Prostate gland (tissue), 2 donors: ENCODE measurements at regions not wholly inside any gene's neighbourhood (a gene's known extent, or its start where the extent isn't known, plus 50 kb on each side); places are given as distances from the start of the nearest gene placed in this dataset.

Experiments
- DNase-seq: peaks from one replicate; pipeline ENCODE4 v3.0.0-alpha.2; 2019; ENCODE audit warnings: low spot score
- H3K27ac ChIP-seq, 2 donors: fragments of 200-600 bp; sonication (generic); 2 replicates each; pipeline ENCODE4 v1.5.1; 2017 to 2019
- H3K27me3 ChIP-seq: fragments of 200-600 bp; sonication (generic); replicated peaks from 2 replicates; pipeline ENCODE4 v1.5.1; 2019; ENCODE audit not compliant: insufficient read depth
- H3K36me3 ChIP-seq, 2 donors: fragments of 200-600 bp; sonication (generic); 1 replicate in 1 of 2; 2 replicates in 1 of 2; pipeline versions ENCODE4 v1.5.1 to v1.8.1; 2017 to 2019
- H3K4me1 ChIP-seq: fragments of 200-600 bp; sonication (generic); replicated peaks from 2 replicates; pipeline ENCODE4 v1.5.1; 2019
- H3K4me3 ChIP-seq, 2 donors: fragments of 200-600 bp; sonication (generic); 2 replicates each; pipeline ENCODE4 v1.5.1; 2017 to 2019
- H3K9me3 ChIP-seq: fragments of 200-600 bp; sonication (generic); 2 replicates; pipeline ENCODE4 v1.5.1; 2017
- POLR2A ChIP-seq: fragments of 450-650 bp; IDR thresholded peaks from one replicate; pipeline ENCODE4 v1.6.1; 2016; ENCODE audit warnings: antibody characterized with exemption, mild to moderate bottlenecking
- POLR2AphosphoS5 ChIP-seq: sonication (generic); formaldehyde crosslinking; IDR thresholded peaks from one replicate; pipeline ENCODE4 v1.6.1; 2017; ENCODE audit warnings: antibody characterized with exemption
- WGBS: methylation state at CpG from one replicate; pipeline ENCODE4 v1.1.5; 2018; 5-methylcytosine and 5-hydroxymethylcytosine counted together
- intact Hi-C: fragments of 100-400 bp; cut with DNase I; formaldehyde crosslinking; loops from one replicate; pipeline ENCODE4 v1.14.2; 2022
- TF ChIP-seq, protein P1 (sequence below), 4 experiments: fragments of 200-600 bp in 2 of 4; fragments of 450-650 bp in 2 of 4; sonication (generic) in 2 of 4; IDR thresholded peaks; 1 replicate in 3 of 4; 2 replicates in 1 of 4; pipeline ENCODE4 v1.5.1; 2016 to 2019; ENCODE audit warnings: antibody characterized with exemption in 4 of 4, mild to moderate bottlenecking in 2 of 4, moderate library complexity in 2 of 4

GRCh38 chr21:24290151-24290833, 1317.0 kb downstream of the MRPL39 start:
- no peak for TF ChIP-seq POLR2A
- no peak for TF ChIP-seq POLR2AphosphoS5
- DNase-seq, result no peak
- no peaks in the 10 kb centered on the region for H3K9me3 ChIP-seq
- H3K27ac ChIP-seq, result no peak overlapping the region
- no peak overlapping the region for H3K4me3 ChIP-seq
- WGBS, result 46% methylated on average over 6 of the region's 6 CpGs
- intact Hi-C loops, result no loop called here
- H3K27me3 ChIP-seq, result no peaks in the 10 kb centered on the region
- no peaks in the 10 kb centered on the region for H3K36me3 ChIP-seq
- H3K4me1 ChIP-seq, result no peaks in the 10 kb centered on the region

DNA sequence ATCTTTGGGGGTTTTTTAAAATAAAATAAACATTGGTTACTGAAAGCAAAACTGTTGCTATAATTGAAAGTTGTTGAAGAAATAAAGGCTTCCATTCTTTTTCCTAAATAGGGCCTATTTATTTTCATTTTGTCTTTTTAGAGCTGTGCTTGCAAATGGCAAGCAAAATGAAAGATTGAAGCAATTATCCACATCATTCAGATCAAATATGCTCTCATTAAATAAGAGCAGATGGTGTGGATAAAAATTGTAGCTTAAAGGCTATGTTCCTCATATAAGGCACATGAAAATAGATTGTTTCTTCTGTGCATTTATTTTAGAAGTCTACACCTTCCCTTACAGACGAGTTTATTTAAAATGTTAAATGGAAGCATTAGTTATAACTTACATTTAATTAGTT, 1317.7 kb downstream of the MRPL39 start:
- Histone ChIP-seq H3K4me1 (no peaks in the 10 kb centered on the region), H3K4me3 (no peak overlapping the region), H3K9me3 (no peaks in the 10 kb centered on the region), H3K36me3 (no peaks in the 10 kb centered on the region), H3K27ac (no peak overlapping the region), H3K27me3 (no peaks in the 10 kb centered on the region)
- intact Hi-C loops, result no loop called here
- DNase-seq, result no peak
- 73% methylated on average over 1 of the region's 1 CpG for WGBS
- no peak for TF ChIP-seq POLR2A
- TF ChIP-seq POLR2AphosphoS5, result no peak
- TF ChIP-seq, protein P1, sequence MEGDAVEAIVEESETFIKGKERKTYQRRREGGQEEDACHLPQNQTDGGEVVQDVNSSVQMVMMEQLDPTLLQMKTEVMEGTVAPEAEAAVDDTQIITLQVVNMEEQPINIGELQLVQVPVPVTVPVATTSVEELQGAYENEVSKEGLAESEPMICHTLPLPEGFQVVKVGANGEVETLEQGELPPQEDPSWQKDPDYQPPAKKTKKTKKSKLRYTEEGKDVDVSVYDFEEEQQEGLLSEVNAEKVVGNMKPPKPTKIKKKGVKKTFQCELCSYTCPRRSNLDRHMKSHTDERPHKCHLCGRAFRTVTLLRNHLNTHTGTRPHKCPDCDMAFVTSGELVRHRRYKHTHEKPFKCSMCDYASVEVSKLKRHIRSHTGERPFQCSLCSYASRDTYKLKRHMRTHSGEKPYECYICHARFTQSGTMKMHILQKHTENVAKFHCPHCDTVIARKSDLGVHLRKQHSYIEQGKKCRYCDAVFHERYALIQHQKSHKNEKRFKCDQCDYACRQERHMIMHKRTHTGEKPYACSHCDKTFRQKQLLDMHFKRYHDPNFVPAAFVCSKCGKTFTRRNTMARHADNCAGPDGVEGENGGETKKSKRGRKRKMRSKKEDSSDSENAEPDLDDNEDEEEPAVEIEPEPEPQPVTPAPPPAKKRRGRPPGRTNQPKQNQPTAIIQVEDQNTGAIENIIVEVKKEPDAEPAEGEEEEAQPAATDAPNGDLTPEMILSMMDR (IDR thresholded peaks at IDR 0.05), result no peak

- no peak overlapping the region for H3K4me3 ChIP-seq
- TF ChIP-seq, protein P1 (IDR thresholded peaks at IDR 0.05), result no peak
- TF ChIP-seq POLR2AphosphoS5 (no peak), POLR2A (no peak)
Measured at GRCh38 chr21:24280596-24280995, 1326.7 kb downstream of the MRPL39 start.

GRCh38 chr21:24278711-24279110, 1328.6 kb downstream of the MRPL39 start:
- H3K36me3 ChIP-seq, result no peaks in the 10 kb centered on the region
- H3K27ac ChIP-seq, result no peak overlapping the region
- intact Hi-C loops, result no loop called here
- DNase-seq, result no peak
- TF ChIP-seq POLR2A, result no peak
- TF ChIP-seq, protein P1 (IDR thresholded peaks at IDR 0.05), result no peak
- no peak overlapping the region for H3K4me3 ChIP-seq
- no peaks in the 10 kb centered on the region for H3K4me1 ChIP-seq
- H3K27me3 ChIP-seq, result no peaks in the 10 kb centered on the region
- no peaks in the 10 kb centered on the region for H3K9me3 ChIP-seq
- 64% methylated on average over 2 of the region's 2 CpGs for WGBS

More at GRCh38 chr21:24280596-24280995, 1326.7 kb downstream of the MRPL39 start:
- intact Hi-C loops, result no loop called here
- Histone ChIP-seq H3K9me3 (no peaks in the 10 kb centered on the region), H3K27me3 (no peaks in the 10 kb centered on the region), H3K36me3 (no peaks in the 10 kb centered on the region), H3K4me1 (no peaks in the 10 kb centered on the region), H3K27ac (no peak overlapping the region)
- WGBS, result 90% methylated on average over 4 of the region's 4 CpGs
- no peak for DNase-seq

- Histone ChIP-seq H3K9me3 (no peaks in the 10 kb centered on the region), H3K27ac (no peak overlapping the region), H3K27me3 (no peaks in the 10 kb centered on the region), H3K4me3 (no peak overlapping the region), H3K4me1 (no peaks in the 10 kb centered on the region), H3K36me3 (no peaks in the 10 kb centered on the region)
- intact Hi-C loops, result no loop called here
- TF ChIP-seq POLR2AphosphoS5, result no peak
- TF ChIP-seq POLR2A, result no peak
- TF ChIP-seq, protein P1 (IDR thresholded peaks at IDR 0.05), result no peak
- no peak for DNase-seq
Measured at GRCh38 chr21:24276204-24276603, 1331.1 kb downstream of the MRPL39 start.
